Immature natural killer cell (primary cell): ENCODE measurements at regions not wholly inside any gene's neighbourhood (a gene's known extent, or its start where the extent isn't known, plus 50 kb on each side); places are given as distances from the start of the nearest gene placed in this dataset.

Experiments used
- DNase-seq, 3 donors: peaks; one replicate each; pipeline ENCODE4 v3.0.0; 2022; ENCODE audit warnings: mixed read lengths in 1 of 3
- H3K27ac Mint-ChIP-seq, 6 donors: one replicate each; pipeline ENCODE4 v1.8.0; 2020; ENCODE audit warnings: mixed read lengths in 6 of 6, mild to moderate bottlenecking in 5 of 6, inconsistent platforms in 4 of 6, moderate library complexity in 3 of 6
- H3K27me3 Mint-ChIP-seq, 3 donors: one replicate each; pipeline ENCODE4 v1.8.0; 2020 to 2021; ENCODE audit warnings: low read depth in 3 of 3, mild to moderate bottlenecking in 3 of 3, mixed read lengths in 3 of 3, moderate library complexity in 3 of 3, inconsistent platforms in 1 of 3
- H3K36me3 Mint-ChIP-seq, 3 donors: one replicate each; pipeline ENCODE4 v1.8.0; 2020; ENCODE audit warnings: mixed read lengths in 3 of 3, inconsistent platforms in 2 of 3, mild to moderate bottlenecking in 2 of 3
- H3K4me1 Mint-ChIP-seq, 2 donors: one replicate each; pipeline ENCODE4 v1.8.0; 2020; ENCODE audit warnings: inconsistent platforms in 2 of 2, mild to moderate bottlenecking in 2 of 2, mixed read lengths in 2 of 2, moderate library complexity in 1 of 2
- H3K4me3 Mint-ChIP-seq, 5 donors: one replicate each; pipeline ENCODE4 v1.8.0; 2020; ENCODE audit warnings: mild to moderate bottlenecking in 5 of 5, mixed read lengths in 5 of 5, inconsistent platforms in 3 of 5, moderate library complexity in 3 of 5
- H3K9me3 Mint-ChIP-seq, 6 donors: one replicate each; pipeline ENCODE4 v1.8.0; 2020; ENCODE audit warnings: mild to moderate bottlenecking in 6 of 6, mixed read lengths in 6 of 6, inconsistent platforms in 4 of 6, moderate library complexity in 3 of 6

DNA sequence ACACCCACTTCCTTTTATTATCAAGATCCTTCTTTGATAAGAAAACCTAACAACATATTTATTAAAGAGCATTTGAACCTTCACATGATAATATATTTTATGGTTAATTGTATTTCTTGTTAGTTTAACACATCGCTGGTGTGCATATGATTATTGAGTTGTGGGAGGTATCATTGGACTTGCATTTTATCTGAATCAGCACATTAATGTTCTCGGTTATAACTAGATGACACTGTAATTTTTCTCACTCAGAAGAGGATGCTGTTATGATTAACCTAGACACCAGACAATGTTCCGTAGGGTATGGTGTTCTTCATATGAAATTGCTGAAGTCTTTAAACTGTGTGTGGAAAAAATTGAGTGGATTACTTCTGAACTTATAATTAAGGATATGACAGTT, 1188.3 kb upstream of the EPHA6 start:
- H3K4me1 Mint-ChIP-seq = no peaks in the 10 kb centered on the region

DNA sequence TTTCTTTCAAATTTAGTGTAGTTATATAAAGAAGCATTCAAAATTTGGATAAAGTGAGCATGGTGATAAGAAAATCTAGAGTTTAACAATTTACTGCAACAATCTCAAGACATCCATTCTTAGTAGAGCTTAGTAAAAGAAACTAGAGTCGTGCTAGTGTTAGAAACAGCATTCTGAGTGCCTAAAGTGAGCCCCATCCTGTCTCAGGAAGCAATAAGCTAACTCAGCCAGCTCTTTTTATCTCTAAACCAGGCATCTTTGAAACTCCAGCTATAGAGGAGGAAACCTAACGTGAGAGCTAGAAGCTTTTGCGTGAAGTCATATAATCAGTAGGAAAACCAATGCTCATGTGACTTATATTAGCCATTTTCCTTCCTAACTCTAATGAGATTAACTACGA, 1187.1 kb upstream of the EPHA6 start:
- no peak overlapping the region for H3K27ac Mint-ChIP-seq
- no peak for DNase-seq

More for the DNA sequence above, 1188.3 kb upstream of the EPHA6 start:
- Mint-ChIP-seq H3K9me3 (peaks cover 6 to 25% (median 15%) of the 10 kb centered on the region in 6 donors), H3K27me3 (peaks cover 0 to 2% (median 0%) of the 10 kb centered on the region in 3 donors), H3K4me3 (no peak overlapping the region), H3K36me3 (no peaks in the 10 kb centered on the region), H3K27ac (no peak overlapping the region)
- no peak for DNase-seq

GRCh38 chr3:95627697-95628096, 1186.7 kb upstream of the EPHA6 start:
- Mint-ChIP-seq H3K27ac (no peak overlapping the region), H3K9me3 (peaks cover 6 to 26% (median 10%) of the 10 kb centered on the region in 6 donors), H3K4me1 (no peaks in the 10 kb centered on the region), H3K36me3 (no peaks in the 10 kb centered on the region), H3K4me3 (no peak overlapping the region), H3K27me3 (no peaks in the 10 kb centered on the region)
- DNase-seq = no peak

More for the DNA sequence above, 1187.1 kb upstream of the EPHA6 start:
- H3K4me1 Mint-ChIP-seq = no peaks in the 10 kb centered on the region
- no peaks in the 10 kb centered on the region for H3K36me3 Mint-ChIP-seq
- H3K4me3 Mint-ChIP-seq = no peak overlapping the region
- H3K27me3 Mint-ChIP-seq = no peaks in the 10 kb centered on the region
- peaks cover 6 to 25% (median 10%) of the 10 kb centered on the region in 6 donors for H3K9me3 Mint-ChIP-seq

DNA sequence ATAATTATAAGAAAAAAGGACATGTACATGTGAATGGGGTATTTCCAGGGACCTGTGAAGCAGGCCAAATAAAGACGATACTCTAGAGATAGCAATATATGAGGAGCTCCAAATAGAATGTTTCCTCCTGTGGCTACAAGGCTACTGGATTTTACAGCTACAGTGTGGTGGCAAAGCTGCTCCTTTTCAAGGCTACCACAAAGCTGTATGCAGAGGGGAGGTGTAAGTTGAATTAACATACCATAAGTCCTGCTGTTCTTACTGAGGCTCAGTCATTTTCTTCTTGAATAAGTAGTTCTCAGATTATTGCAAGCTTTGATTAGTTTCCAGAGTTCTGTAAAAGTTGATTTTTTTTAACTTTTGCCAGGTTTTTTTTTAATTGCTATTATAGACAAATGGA, 1184.6 kb upstream of the EPHA6 start:
- Mint-ChIP-seq H3K9me3 (peaks cover 7 to 26% (median 13%) of the 10 kb centered on the region in 6 donors), H3K27ac (no peak overlapping the region), H3K4me3 (no peak overlapping the region), H3K36me3 (no peaks in the 10 kb centered on the region), H3K4me1 (no peaks in the 10 kb centered on the region), H3K27me3 (no peaks in the 10 kb centered on the region)
- DNase-seq = no peak

DNA sequence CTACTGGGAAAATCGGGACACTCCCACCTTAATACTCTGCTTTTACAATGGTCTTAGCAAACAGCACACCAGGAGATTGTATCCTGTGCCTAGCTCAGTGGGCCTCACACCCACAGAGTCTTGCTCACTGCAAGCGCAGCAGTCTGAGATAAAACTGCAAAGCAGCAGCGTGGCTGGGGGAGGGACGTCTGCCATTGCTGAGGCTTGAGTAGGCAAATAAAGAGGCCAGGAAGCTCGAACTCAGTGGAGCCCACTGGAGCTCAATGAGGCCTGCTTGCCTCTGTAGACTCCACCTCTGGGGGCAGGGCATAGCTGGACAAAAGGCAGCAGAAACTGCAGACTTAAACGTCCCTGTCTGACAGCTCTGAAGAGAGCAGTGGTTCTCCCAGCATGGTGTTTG, 1169.1 kb upstream of the EPHA6 start:
- DNase-seq = no peak
- Mint-ChIP-seq H3K36me3 (peaks cover 0 to 3% (median 0%) of the 10 kb centered on the region in 3 donors), H3K9me3 (peaks cover 22 to 61% (median 47%) of the 10 kb centered on the region in 6 donors), H3K27me3 (peaks cover 0 to 2% (median 0%) of the 10 kb centered on the region in 3 donors), H3K4me1 (no peaks in the 10 kb centered on the region), H3K4me3 (no peak overlapping the region), H3K27ac (no peak overlapping the region)

DNA sequence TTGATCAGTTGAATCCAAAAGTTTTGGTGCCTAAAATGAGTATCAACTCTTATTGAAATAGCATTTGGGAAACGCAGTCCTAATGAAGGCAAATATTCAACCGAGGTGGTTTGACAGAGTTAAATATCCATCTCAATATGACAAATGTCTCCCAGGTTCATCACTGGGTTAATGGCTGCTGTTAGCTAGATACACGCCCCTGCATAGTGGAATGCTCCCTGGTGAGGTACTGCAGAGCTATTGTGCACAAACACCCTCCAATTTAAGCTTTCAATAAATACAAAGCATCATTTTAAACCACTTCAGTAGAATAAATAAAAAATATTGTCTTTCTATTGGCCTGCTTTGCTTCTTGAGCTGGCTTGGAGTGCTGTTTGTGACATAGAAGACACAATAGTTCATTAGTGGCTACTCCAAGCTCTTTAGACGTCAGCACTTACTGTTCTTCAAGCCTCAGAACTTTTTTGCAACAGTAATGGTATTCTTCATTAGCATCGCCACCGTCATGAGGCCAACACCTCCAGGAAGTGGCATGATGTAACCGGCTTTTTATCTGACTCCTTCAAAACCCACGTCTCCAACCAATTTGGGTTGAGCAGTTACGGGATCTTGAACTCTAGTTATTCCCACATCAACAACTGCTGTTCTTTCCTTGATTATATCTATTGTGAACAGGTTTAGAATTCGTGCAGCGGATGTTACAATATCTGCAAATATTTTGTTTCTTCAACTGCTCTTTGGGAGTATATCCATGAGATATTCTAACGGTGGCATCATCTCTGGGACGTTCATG, 1159.6 kb upstream of the EPHA6 start:
- peaks cover 6 to 18% (median 10%) of the 10 kb centered on the region in 6 donors for H3K9me3 Mint-ChIP-seq

GRCh38 chr3:95655363-95655986, 1158.9 kb upstream of the EPHA6 start:
- H3K4me3 Mint-ChIP-seq = no peak overlapping the region
- H3K4me1 Mint-ChIP-seq = no peaks in the 10 kb centered on the region
- peaks cover 9 to 18% (median 11%) of the 10 kb centered on the region in 6 donors for H3K9me3 Mint-ChIP-seq
- DNase-seq = no peak
- no peak overlapping the region for H3K27ac Mint-ChIP-seq
- peaks cover 0 to 2% (median 0%) of the 10 kb centered on the region in 3 donors for H3K27me3 Mint-ChIP-seq
- no peaks in the 10 kb centered on the region for H3K36me3 Mint-ChIP-seq

More for the DNA sequence above, 1159.6 kb upstream of the EPHA6 start:
- Mint-ChIP-seq H3K27me3 (no peaks in the 10 kb centered on the region), H3K4me1 (no peaks in the 10 kb centered on the region), H3K36me3 (no peaks in the 10 kb centered on the region), H3K4me3 (no peak overlapping the region), H3K27ac (no peak overlapping the region)
- no peak for DNase-seq

DNA sequence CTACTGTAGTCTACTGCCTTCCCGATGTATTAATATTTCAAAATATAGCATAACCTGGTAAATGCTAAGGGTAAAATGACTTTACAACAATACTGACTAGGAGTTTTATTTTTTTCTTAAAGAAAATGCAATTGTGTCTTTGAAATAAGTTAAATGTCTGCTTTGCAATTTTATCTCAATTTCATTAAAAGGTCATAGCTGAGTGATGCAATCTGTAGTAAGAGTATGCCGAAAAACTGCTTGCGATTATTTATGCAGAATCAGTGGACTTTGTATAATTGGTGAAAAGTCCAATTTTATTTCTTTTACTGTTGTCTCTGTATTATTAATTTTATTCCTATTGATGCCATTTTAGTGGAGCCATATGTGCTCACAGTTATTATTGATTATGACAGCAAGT, 1143.6 kb upstream of the EPHA6 start:
- no peak overlapping the region for H3K4me3 Mint-ChIP-seq
- DNase-seq = no peak
- H3K9me3 Mint-ChIP-seq = peaks cover 3 to 25% (median 10%) of the 10 kb centered on the region in 6 donors
- no peak overlapping the region for H3K27ac Mint-ChIP-seq
- H3K36me3 Mint-ChIP-seq = no peaks in the 10 kb centered on the region
- H3K27me3 Mint-ChIP-seq = peaks cover 0 to 3% (median 1%) of the 10 kb centered on the region in 3 donors
- no peaks in the 10 kb centered on the region for H3K4me1 Mint-ChIP-seq

DNA sequence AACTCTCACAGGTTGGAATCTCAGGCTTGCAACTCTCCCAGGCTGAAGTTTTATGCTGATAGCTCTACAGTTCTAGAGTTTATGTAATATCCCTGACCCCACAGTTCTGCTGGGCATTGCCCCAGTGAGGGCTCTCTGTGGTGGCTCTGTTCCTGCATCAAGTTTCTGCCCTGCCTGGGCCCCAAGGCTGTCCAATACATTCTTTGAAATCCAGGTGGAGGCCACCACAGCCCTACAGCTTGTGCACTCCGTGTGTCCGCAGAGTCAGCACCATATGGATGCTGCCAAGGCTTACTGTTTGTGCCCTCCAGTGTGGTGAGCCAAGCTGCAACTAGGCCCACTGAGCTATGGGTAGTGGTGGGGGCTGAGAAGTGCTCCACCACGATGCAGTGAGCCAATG, 1141.2 kb upstream of the EPHA6 start:
- Mint-ChIP-seq H3K36me3 (peaks cover 0 to 4% (median 0%) of the 10 kb centered on the region in 3 donors), H3K4me3 (no peak overlapping the region), H3K9me3 (peaks cover 2 to 32% (median 12%) of the 10 kb centered on the region in 6 donors), H3K27ac (no peak overlapping the region), H3K4me1 (no peaks in the 10 kb centered on the region), H3K27me3 (peaks cover 0 to 3% (median 1%) of the 10 kb centered on the region in 3 donors)
- DNase-seq = no peak

GRCh38 chr3:95705786-95706418, 1108.5 kb upstream of the EPHA6 start:
- H3K36me3 Mint-ChIP-seq = no peaks in the 10 kb centered on the region
- DNase-seq = peak; percentile 23 to 36 (median 24)
- peak overlapping the region; percentile 68 to 79 (median 70) for H3K4me3 Mint-ChIP-seq
- H3K4me1 Mint-ChIP-seq = peaks cover 0 to 9% of the 10 kb centered on the region in 2 donors
- H3K27ac Mint-ChIP-seq = peak overlapping the region; percentile 32 to 72 (median 52)
- H3K27me3 Mint-ChIP-seq = peaks cover 0 to 3% (median 0%) of the 10 kb centered on the region in 3 donors
- peaks cover under 1 to 25% (median 10%) of the 10 kb centered on the region in 6 donors for H3K9me3 Mint-ChIP-seq

GRCh38 chr3:95707268-95707667, 1107.1 kb upstream of the EPHA6 start:
- Mint-ChIP-seq H3K36me3 (no peaks in the 10 kb centered on the region), H3K4me3 (peak overlapping the region in 2 of 5 donors; percentile 2 to 46), H3K27me3 (peaks cover 0 to 3% (median 0%) of the 10 kb centered on the region in 3 donors), H3K27ac (no peak overlapping the region), H3K4me1 (peaks cover 0 to 9% of the 10 kb centered on the region in 2 donors), H3K9me3 (peaks cover 0 to 23% (median 12%) of the 10 kb centered on the region in 6 donors)
- DNase-seq = no peak

GRCh38 chr3:95710684-95711083, 1103.7 kb upstream of the EPHA6 start:
- Mint-ChIP-seq H3K27me3 (peaks cover 0 to 3% (median 0%) of the 10 kb centered on the region in 3 donors), H3K4me3 (no peak overlapping the region), H3K9me3 (peaks cover 0 to 18% (median 5%) of the 10 kb centered on the region in 6 donors), H3K4me1 (peaks cover 0 to 2% of the 10 kb centered on the region in 2 donors), H3K36me3 (no peaks in the 10 kb centered on the region), H3K27ac (no peak overlapping the region)
- DNase-seq = no peak

GRCh38 chr3:95711789-95712188, 1102.6 kb upstream of the EPHA6 start:
- H3K9me3 Mint-ChIP-seq = peaks cover 0 to 18% (median 5%) of the 10 kb centered on the region in 6 donors
- no peak for DNase-seq
- H3K4me3 Mint-ChIP-seq = no peak overlapping the region
- no peaks in the 10 kb centered on the region for H3K4me1 Mint-ChIP-seq
- H3K27ac Mint-ChIP-seq = no peak overlapping the region
- H3K27me3 Mint-ChIP-seq = peaks cover 0 to 3% (median 0%) of the 10 kb centered on the region in 3 donors
- no peaks in the 10 kb centered on the region for H3K36me3 Mint-ChIP-seq

- no peak for DNase-seq
- Mint-ChIP-seq H3K9me3 (peaks cover 0 to 19% (median 4%) of the 10 kb centered on the region in 6 donors), H3K4me1 (no peaks in the 10 kb centered on the region), H3K27me3 (no peaks in the 10 kb centered on the region), H3K27ac (no peak overlapping the region), H3K36me3 (no peaks in the 10 kb centered on the region), H3K4me3 (no peak overlapping the region)
Observed at GRCh38 chr3:95715128-95715527, 1099.3 kb upstream of the EPHA6 start.
